ENCODE measurements at regions not wholly inside any gene's neighbourhood (a gene's known extent, or its start where the extent isn't known, plus 50 kb on each side); places are given as distances from the start of the nearest gene placed in this dataset.
"Not testable (repeated sequence)": the region's sequence is repeated elsewhere in the genome, so short reads cannot be mapped to it uniquely, and the experiment has no call there.

- no peak overlapping the region for H3K27ac ChIP-seq (ENCODE audit: low read depth in 2 of 2, low read length in 2 of 2)
- no peak overlapping the region for H3K4me3 ChIP-seq (ENCODE audit: low read length in 3 of 3)
- intact Hi-C loops (cut with DNase I) = no loop called here
- no peak for DNase-seq
- no peaks in the 10 kb centered on the region for H3K27me3 ChIP-seq (ENCODE audit: control insufficient read depth, insufficient read depth, low read length)
- no peaks in the 10 kb centered on the region for H3K36me3 ChIP-seq (ENCODE audit: control insufficient read depth in 2 of 3, insufficient read depth in 3 of 3, low read length in 3 of 3)
- no peak overlapping the region for H3K9ac ChIP-seq (ENCODE audit: low read length in 3 of 3)
- H3K9me3 ChIP-seq (ENCODE audit: control insufficient read depth in 2 of 3, insufficient read depth in 1 of 3, low read length in 3 of 3) = no peaks in the 10 kb centered on the region
- TF ChIP-seq CTCF (IDR thresholded peaks at IDR 0.05; ENCODE audit: borderline replicate concordance, extremely low read depth, insufficient read depth) = no peak
- H3K4me1 ChIP-seq (ENCODE audit: control insufficient read depth in 2 of 3, insufficient read depth in 2 of 3, low read depth in 1 of 3, low read length in 3 of 3) = no peaks in the 10 kb centered on the region
- no peak for FAIRE-seq
Measured at GRCh38 chr2:33907866-33908265, 308.8 kb upstream of the FAM98A start.

- H3K4me3 ChIP-seq (ENCODE audit: low read length in 3 of 3); intact Hi-C loops (cut with DNase I); H3K4me1 ChIP-seq (ENCODE audit: control insufficient read depth in 2 of 3, insufficient read depth in 2 of 3, low read depth in 1 of 3, low read length in 3 of 3); H3K9ac ChIP-seq (ENCODE audit: low read length in 3 of 3); DNase-seq; H3K36me3 ChIP-seq (ENCODE audit: control insufficient read depth in 2 of 3, insufficient read depth in 3 of 3, low read length in 3 of 3); H3K27me3 ChIP-seq (ENCODE audit: control insufficient read depth, insufficient read depth, low read length); H3K27ac ChIP-seq (ENCODE audit: low read depth in 2 of 2, low read length in 2 of 2); H3K9me3 ChIP-seq (ENCODE audit: control insufficient read depth in 2 of 3, insufficient read depth in 1 of 3, low read length in 3 of 3): not testable (repeated sequence)
- FAIRE-seq = peak; percentile 81
Measured at GRCh38 chr2:33906129-33906528, 307.0 kb upstream of the FAM98A start.

- no peak overlapping the region for H3K27ac ChIP-seq (ENCODE audit: low read depth in 2 of 2, low read length in 2 of 2)
- H3K4me3 ChIP-seq (ENCODE audit: low read length in 3 of 3) = no peak overlapping the region
- H3K9ac ChIP-seq (ENCODE audit: low read length in 3 of 3) = no peak overlapping the region
- no peaks in the 10 kb centered on the region for H3K27me3 ChIP-seq (ENCODE audit: control insufficient read depth, insufficient read depth, low read length)
- no peak for TF ChIP-seq CTCF (IDR thresholded peaks at IDR 0.05; ENCODE audit: borderline replicate concordance, extremely low read depth, insufficient read depth)
- FAIRE-seq (no peak), DNase-seq (no peak)
- H3K36me3 ChIP-seq (ENCODE audit: control insufficient read depth in 2 of 3, insufficient read depth in 3 of 3, low read length in 3 of 3) = no peaks in the 10 kb centered on the region
- H3K4me1 ChIP-seq (ENCODE audit: control insufficient read depth in 2 of 3, insufficient read depth in 2 of 3, low read depth in 1 of 3, low read length in 3 of 3) = no peaks in the 10 kb centered on the region
- H3K9me3 ChIP-seq (ENCODE audit: control insufficient read depth in 2 of 3, insufficient read depth in 1 of 3, low read length in 3 of 3) = no peaks in the 10 kb centered on the region
- intact Hi-C loops (cut with DNase I) = no loop called here
Measured at GRCh38 chr2:33904801-33905200, 305.7 kb upstream of the FAM98A start.

GRCh38 chr2:33903701-33904100 is 304.6 kb upstream of the FAM98A start:
- no peaks in the 10 kb centered on the region for H3K4me1 ChIP-seq (ENCODE audit: control insufficient read depth in 2 of 3, insufficient read depth in 2 of 3, low read depth in 1 of 3, low read length in 3 of 3)
- TF ChIP-seq CTCF (IDR thresholded peaks at IDR 0.05; ENCODE audit: borderline replicate concordance, extremely low read depth, insufficient read depth) = no peak
- intact Hi-C loops (cut with DNase I) = no loop called here

More at GRCh38 chr2:33903701-33904100, 304.6 kb upstream of the FAM98A start:
- Histone ChIP-seq H3K27me3 (ENCODE audit: control insufficient read depth, insufficient read depth, low read length) (no peaks in the 10 kb centered on the region), H3K9ac (ENCODE audit: low read length in 3 of 3) (no peak overlapping the region), H3K9me3 (ENCODE audit: control insufficient read depth in 2 of 3, insufficient read depth in 1 of 3, low read length in 3 of 3) (no peaks in the 10 kb centered on the region), H3K36me3 (ENCODE audit: control insufficient read depth in 2 of 3, insufficient read depth in 3 of 3, low read length in 3 of 3) (no peaks in the 10 kb centered on the region), H3K27ac (ENCODE audit: low read depth in 2 of 2, low read length in 2 of 2) (no peak overlapping the region), H3K4me3 (ENCODE audit: low read length in 3 of 3) (no peak overlapping the region)
- DNase-seq (no peak), FAIRE-seq (no peak)

All from kidney (tissue), 13 donors.